Thyroid gland (tissue), 4 donors: ENCODE measurements at regions not wholly inside any gene's neighbourhood (a gene's known extent, or its start where the extent isn't known, plus 50 kb on each side); places are given as distances from the start of the nearest gene placed in this dataset.

ENCODE experiments used
- DNase-seq, 2 donors: peaks; one replicate each; pipeline ENCODE4 v3.0.0-alpha.2; 2019
- H3K27ac ChIP-seq, 3 donors: fragments of 200-600 bp; sonication (generic); 1 replicate in 2 of 3; 2 replicates in 1 of 3; pipeline ENCODE4 v1.5.1; 2016 to 2019; ENCODE audit warnings: mild to moderate bottlenecking in 1 of 3, moderate library complexity in 1 of 3
- H3K27me3 ChIP-seq: fragments of 200-600 bp; sonication (generic); one replicate; pipeline ENCODE4 v1.5.1; 2019
- H3K36me3 ChIP-seq, 2 donors: fragments of 200-600 bp; sonication (generic); one replicate each; pipeline ENCODE4 v1.5.1; 2016 to 2019
- H3K4me1 ChIP-seq, 2 donors: fragments of 200-600 bp; sonication (generic); one replicate each; pipeline ENCODE4 v1.5.1; 2017 to 2019
- H3K4me3 ChIP-seq, 3 donors: fragments of 200-600 bp; sonication (generic); replicated peaks in 1 of 3; 1 replicate in 2 of 3; 2 replicates in 1 of 3; pipeline ENCODE4 v1.5.1; 2016; ENCODE audit warnings: mild to moderate bottlenecking in 1 of 3
- H3K9me3 ChIP-seq: fragments of 200-600 bp; sonication (generic); one replicate; pipeline ENCODE4 v1.5.1; 2017
- POLR2A ChIP-seq, 2 donors: fragments of 450-650 bp; IDR thresholded peaks; one replicate each; pipeline ENCODE4 v1.6.1; 2017; ENCODE audit warnings: antibody characterized with exemption in 2 of 2, mild to moderate bottlenecking in 2 of 2, moderate library complexity in 1 of 2
- WGBS, 2 donors: methylation state at CpG; one replicate each; pipeline ENCODE4 v1.1.5; 2017; 5-methylcytosine and 5-hydroxymethylcytosine counted together
- intact Hi-C: fragments of 100-400 bp; cut with DNase I; formaldehyde crosslinking; loops from one replicate; pipeline ENCODE4 v1.15.1; 2023
- TF ChIP-seq, protein P1 (sequence below), 6 experiments: fragments of 200-600 bp in 3 of 6; fragments of 450-650 bp in 3 of 6; sonication (generic) in 3 of 6; IDR thresholded peaks; one replicate each; pipeline ENCODE4 v1.5.1; 2016 to 2019; ENCODE audit warnings: antibody characterized with exemption in 6 of 6, mild to moderate bottlenecking in 2 of 6, inconsistent platforms in 1 of 6, moderate library complexity in 1 of 6

DNA sequence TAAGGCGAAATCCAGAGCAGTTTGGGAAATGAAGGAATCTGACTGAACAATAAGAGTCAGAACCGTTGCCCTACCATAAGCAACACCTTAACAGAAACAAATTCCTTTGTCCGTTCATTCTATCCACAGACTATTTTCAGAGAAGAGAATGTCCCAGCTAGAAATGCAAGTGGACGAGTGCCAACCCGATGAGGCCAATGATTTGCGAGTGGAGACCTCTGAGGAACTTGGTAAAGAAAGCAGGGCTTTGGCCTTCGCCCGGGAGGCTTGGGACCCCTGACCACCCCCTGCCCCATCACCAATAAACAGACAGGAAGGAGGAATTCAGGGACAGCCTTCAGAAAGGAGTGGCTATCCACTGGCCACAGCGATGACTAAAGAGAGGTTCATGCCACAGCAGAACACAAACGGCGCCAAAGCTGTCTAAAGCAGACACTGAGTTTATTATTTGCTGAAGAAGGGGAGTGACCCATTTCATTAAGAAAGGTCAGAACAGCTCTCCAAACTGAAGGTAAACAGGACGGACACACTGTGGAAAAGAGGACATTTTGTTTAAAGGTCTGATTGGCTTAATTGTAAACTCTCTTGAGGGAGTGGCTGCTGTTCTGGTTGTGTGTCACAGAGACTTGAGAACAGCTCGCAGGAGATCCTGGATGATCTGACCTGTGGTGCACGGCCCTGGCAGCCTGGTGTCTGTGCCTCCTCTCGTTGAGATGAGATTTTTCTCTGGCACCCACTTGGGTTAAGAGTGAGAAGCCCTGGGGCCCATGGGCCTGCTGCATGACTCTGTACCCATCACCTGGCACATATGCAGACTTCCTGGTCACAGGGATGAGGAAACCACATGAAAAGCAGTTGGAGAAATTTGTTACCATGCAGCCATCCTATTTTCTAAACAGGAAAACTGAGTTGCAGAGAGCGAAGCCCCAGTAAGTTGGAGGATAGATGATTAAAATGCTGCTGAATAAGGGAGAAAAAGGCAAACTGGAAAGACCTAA is 142.0 kb upstream of the PZP start:
- Histone ChIP-seq H3K4me1 (no peaks in the 10 kb centered on the region), H3K36me3 (no peaks in the 10 kb centered on the region), H3K27me3 (no peaks in the 10 kb centered on the region), H3K27ac (no peak overlapping the region), H3K9me3 (no peaks in the 10 kb centered on the region), H3K4me3 (no peak overlapping the region)
- TF ChIP-seq, protein P1, sequence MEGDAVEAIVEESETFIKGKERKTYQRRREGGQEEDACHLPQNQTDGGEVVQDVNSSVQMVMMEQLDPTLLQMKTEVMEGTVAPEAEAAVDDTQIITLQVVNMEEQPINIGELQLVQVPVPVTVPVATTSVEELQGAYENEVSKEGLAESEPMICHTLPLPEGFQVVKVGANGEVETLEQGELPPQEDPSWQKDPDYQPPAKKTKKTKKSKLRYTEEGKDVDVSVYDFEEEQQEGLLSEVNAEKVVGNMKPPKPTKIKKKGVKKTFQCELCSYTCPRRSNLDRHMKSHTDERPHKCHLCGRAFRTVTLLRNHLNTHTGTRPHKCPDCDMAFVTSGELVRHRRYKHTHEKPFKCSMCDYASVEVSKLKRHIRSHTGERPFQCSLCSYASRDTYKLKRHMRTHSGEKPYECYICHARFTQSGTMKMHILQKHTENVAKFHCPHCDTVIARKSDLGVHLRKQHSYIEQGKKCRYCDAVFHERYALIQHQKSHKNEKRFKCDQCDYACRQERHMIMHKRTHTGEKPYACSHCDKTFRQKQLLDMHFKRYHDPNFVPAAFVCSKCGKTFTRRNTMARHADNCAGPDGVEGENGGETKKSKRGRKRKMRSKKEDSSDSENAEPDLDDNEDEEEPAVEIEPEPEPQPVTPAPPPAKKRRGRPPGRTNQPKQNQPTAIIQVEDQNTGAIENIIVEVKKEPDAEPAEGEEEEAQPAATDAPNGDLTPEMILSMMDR (IDR thresholded peaks at IDR 0.05): no peak
- TF ChIP-seq POLR2A (IDR thresholded peaks at IDR 0.05): no peak
- intact Hi-C loops: no loop called here
- 60 to 70% methylated on average over 16 of the region's 16 CpGs for WGBS, 2 donors
- no peak for DNase-seq

DNA sequence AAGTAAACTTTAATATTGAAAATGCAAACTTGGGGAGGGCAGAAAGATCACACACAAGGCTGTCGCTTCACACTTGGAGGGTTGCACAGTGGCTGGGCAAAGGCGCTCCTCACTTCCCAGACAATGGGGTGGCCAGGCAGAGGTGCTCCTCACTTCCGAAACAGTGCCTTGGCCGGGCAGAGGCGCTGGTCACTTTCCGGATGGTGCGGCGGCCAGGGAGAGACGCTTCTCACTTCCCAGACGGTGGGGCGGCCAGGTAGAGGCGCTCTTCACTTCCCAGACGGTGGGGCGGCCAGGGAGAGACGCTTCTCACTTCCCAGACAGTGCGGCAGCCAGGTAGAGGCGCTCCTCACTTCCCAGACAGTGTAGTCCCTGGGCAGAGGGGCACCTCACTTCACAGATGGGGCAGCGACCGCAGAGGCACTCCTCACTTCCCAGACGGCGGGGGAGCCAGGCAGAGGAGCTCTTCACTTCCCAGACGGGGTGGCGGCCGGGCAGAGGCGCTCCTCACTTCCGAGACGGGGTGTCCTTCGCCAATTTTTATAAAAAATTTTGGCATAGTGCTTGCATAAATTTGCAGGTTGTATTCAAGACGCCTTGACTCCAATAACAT is 140.8 kb upstream of the PZP start:
- Histone ChIP-seq H3K4me1 (no peaks in the 10 kb centered on the region), H3K4me3 (no peak overlapping the region), H3K27ac (no peak overlapping the region), H3K27me3 (no peaks in the 10 kb centered on the region), H3K36me3 (no peaks in the 10 kb centered on the region), H3K9me3 (no peaks in the 10 kb centered on the region)
- 91 to 95% methylated on average over 23 to 28 of the region's 29 CpGs for WGBS, 2 donors
- TF ChIP-seq, protein P1 (IDR thresholded peaks at IDR 0.05): no peak
- TF ChIP-seq POLR2A (IDR thresholded peaks at IDR 0.05): no peak
- intact Hi-C loops: no loop called here
- no peak for DNase-seq

DNA sequence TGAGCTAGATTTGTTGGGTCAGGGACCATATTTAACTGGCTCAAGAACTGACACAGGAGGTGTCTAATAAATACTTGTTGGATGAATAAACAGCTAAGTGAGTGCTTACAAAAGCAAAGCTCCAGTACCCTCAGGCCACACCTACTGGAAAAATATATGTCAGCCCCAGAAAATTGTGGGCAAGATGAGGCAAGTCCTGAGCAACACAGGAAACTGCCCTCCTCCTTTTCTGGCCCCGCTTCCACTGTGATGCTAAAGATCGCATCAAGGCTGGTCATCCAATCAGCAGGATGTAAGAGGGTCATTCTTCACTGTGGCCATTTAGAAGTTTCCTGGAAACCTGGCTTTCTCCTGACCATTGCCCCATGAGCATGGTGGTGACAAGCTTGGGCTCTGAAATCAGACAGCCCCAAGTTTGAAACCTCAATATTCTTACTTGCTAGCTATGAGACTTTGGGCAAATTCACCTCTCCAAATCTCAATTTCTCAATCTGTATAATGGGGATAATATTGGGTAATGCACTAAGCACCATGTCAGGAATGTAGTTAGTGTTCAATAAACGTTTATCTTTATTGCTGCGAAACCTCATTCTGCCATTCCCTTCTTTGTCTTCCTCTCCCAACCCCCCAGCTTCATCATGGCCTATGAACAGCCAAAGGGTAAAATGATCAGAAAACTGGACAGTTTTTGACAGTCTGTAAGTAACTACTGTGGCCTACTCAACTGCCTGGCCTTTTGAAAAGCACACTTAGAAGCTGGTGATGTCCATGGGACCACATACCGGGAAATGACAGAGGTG is 139.3 kb upstream of the PZP start:
- H3K27ac ChIP-seq: no peak overlapping the region
- 87 to 91% methylated on average over 5 of the region's 5 CpGs for WGBS, 2 donors
- intact Hi-C loops: no loop called here

DNA sequence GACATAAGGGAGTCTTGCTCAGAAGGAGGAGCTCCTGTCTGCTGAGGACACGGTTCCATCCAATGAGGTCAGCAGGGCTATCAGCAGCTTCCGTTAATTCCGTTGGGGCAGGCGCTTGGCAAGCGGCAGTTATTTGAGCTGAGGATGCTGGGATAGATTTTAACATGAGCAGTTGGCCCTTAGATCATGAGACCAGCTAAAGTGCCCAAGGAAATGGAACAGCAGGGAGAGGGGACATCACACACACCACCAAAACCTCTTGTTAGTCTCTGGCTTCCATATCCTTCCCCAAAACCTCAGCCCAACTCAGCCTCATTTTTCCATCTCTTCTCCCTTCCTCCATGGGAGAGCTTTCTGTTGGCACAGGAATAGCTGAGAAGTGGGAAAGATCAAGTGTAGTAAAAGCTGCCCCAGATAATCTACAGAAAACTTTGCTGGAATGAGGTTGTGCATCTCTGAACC is 138.7 kb upstream of the PZP start:
- 70 to 73% methylated on average over 5 of the region's 5 CpGs for WGBS, 2 donors
- DNase-seq: no peak
- H3K36me3 ChIP-seq: no peaks in the 10 kb centered on the region
- H3K9me3 ChIP-seq: no peaks in the 10 kb centered on the region
- H3K4me3 ChIP-seq: no peak overlapping the region
- intact Hi-C loops: no loop called here
- TF ChIP-seq, protein P1 (IDR thresholded peaks at IDR 0.05): no peak
- TF ChIP-seq POLR2A (IDR thresholded peaks at IDR 0.05): no peak
- H3K27me3 ChIP-seq: no peaks in the 10 kb centered on the region
- no peaks in the 10 kb centered on the region for H3K4me1 ChIP-seq
- no peak overlapping the region for H3K27ac ChIP-seq

More for the DNA sequence above, 139.3 kb upstream of the PZP start:
- TF ChIP-seq POLR2A (IDR thresholded peaks at IDR 0.05): no peak
- TF ChIP-seq, protein P1 (IDR thresholded peaks at IDR 0.05): no peak
- H3K36me3 ChIP-seq: no peaks in the 10 kb centered on the region
- no peaks in the 10 kb centered on the region for H3K9me3 ChIP-seq
- DNase-seq: no peak
- no peaks in the 10 kb centered on the region for H3K27me3 ChIP-seq
- no peak overlapping the region for H3K4me3 ChIP-seq
- no peaks in the 10 kb centered on the region for H3K4me1 ChIP-seq
